Testis (tissue), 2 donors: ENCODE measurements at regions not wholly inside any gene's neighbourhood (a gene's known extent, or its start where the extent isn't known, plus 50 kb on each side); places are given as distances from the start of the nearest gene placed in this dataset.

Source experiments
- DNase-seq: peaks from one replicate; pipeline ENCODE4 v3.0.0-alpha.2; 2019
- H3K27ac ChIP-seq, 2 donors: fragments of 200-600 bp; sonication (generic); one replicate each; pipeline ENCODE4 v1.5.1; 2019
- H3K27me3 ChIP-seq: fragments of 200-600 bp; sonication (generic); one replicate; pipeline ENCODE4 v1.5.1; 2019
- H3K36me3 ChIP-seq: fragments of 200-600 bp; sonication (generic); one replicate; pipeline ENCODE4 v1.5.1; 2017; ENCODE audit warnings: low read depth; ENCODE audit errors: missing control alignments
- H3K4me1 ChIP-seq: fragments of 200-600 bp; sonication (generic); one replicate; pipeline ENCODE4 v1.5.1; 2019
- H3K4me3 ChIP-seq, 2 donors: fragments of 200-600 bp; sonication (generic); one replicate each; pipeline ENCODE4 v1.5.1; 2017 to 2019
- H3K9me3 ChIP-seq: fragments of 200-600 bp; sonication (generic); one replicate; pipeline ENCODE4 v1.5.1; 2017
- CTCF ChIP-seq, 3 experiments: fragments of 450-650 bp in 2 of 3; fragments of 200-600 bp in 1 of 3; sonication (generic) in 1 of 3; IDR thresholded peaks; one replicate each; pipeline ENCODE4 v1.5.1; 2016 to 2019; ENCODE audit warnings: antibody characterized with exemption in 3 of 3, mild to moderate bottlenecking in 2 of 3, moderate library complexity in 1 of 3
- POLR2A ChIP-seq: fragments of 450-650 bp; IDR thresholded peaks from one replicate; pipeline ENCODE4 v1.6.1; 2017; ENCODE audit warnings: antibody characterized with exemption, mild to moderate bottlenecking, moderate library complexity
- WGBS, 2 donors: methylation state at CpG; one replicate each; pipeline ENCODE4 v1.1.5; 2018; 5-methylcytosine and 5-hydroxymethylcytosine counted together
- intact Hi-C: fragments of 100-400 bp; cut with DNase I; formaldehyde crosslinking; loops from one replicate; pipeline ENCODE4 v1.15.1; 2023; ENCODE audit warnings: low total_unique reads

- H3K4me1 ChIP-seq, result no peaks in the 10 kb centered on the region
- intact Hi-C loops, result no loop called here
Observed at GRCh38 chr5:103409013-103409670, 150.6 kb downstream of the MACIR start.

DNA sequence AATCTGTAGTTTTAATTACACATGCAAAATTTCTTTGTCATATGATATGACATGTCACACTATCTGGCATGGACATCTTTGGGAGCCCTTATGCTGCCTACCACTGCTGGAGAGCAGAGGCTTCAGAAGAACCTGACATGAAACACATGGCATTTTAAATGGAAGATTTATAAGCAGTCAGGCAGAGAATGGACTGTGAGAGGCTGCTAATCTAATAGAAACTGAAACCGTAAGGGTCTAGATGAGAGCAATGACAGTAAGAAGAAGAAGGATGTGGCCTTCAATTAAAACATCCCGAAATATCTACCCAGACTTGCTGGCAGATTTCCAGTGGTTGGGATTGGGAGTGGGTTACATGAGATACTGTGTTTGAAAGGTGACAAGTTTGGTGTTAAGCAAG is 149.8 kb downstream of the MACIR start:
- TF ChIP-seq CTCF (IDR thresholded peaks at IDR 0.05), result no peak
- TF ChIP-seq POLR2A, result no peak
- WGBS, 2 donors, result 79 to 80% methylated on average over 2 of the region's 2 CpGs
- Histone ChIP-seq H3K36me3 (no peaks in the 10 kb centered on the region), H3K27me3 (no peaks in the 10 kb centered on the region), H3K9me3 (no peaks in the 10 kb centered on the region), H3K27ac (no peak overlapping the region), H3K4me3 (no peak overlapping the region), H3K4me1 (no peaks in the 10 kb centered on the region)
- intact Hi-C loops, result no loop called here
- no peak for DNase-seq

More at GRCh38 chr5:103409013-103409670, 150.6 kb downstream of the MACIR start:
- no peak overlapping the region for H3K4me3 ChIP-seq
- H3K9me3 ChIP-seq, result no peaks in the 10 kb centered on the region
- no peaks in the 10 kb centered on the region for H3K36me3 ChIP-seq
- H3K27ac ChIP-seq, result no peak overlapping the region
- H3K27me3 ChIP-seq, result no peaks in the 10 kb centered on the region
- TF ChIP-seq CTCF (IDR thresholded peaks at IDR 0.05), result no peak
- TF ChIP-seq POLR2A, result no peak
- no peak for DNase-seq

GRCh38 chr5:103407402-103407801 is 148.8 kb downstream of the MACIR start:
- 88 to 96% methylated on average over 2 of the region's 2 CpGs for WGBS, 2 donors
- Histone ChIP-seq H3K36me3 (no peaks in the 10 kb centered on the region), H3K9me3 (no peaks in the 10 kb centered on the region), H3K27me3 (no peaks in the 10 kb centered on the region), H3K4me1 (no peaks in the 10 kb centered on the region), H3K4me3 (no peak overlapping the region), H3K27ac (no peak overlapping the region)
- TF ChIP-seq CTCF (IDR thresholded peaks at IDR 0.05) (no peak), POLR2A (no peak)
- intact Hi-C loops, result no loop called here
- DNase-seq, result no peak

DNA sequence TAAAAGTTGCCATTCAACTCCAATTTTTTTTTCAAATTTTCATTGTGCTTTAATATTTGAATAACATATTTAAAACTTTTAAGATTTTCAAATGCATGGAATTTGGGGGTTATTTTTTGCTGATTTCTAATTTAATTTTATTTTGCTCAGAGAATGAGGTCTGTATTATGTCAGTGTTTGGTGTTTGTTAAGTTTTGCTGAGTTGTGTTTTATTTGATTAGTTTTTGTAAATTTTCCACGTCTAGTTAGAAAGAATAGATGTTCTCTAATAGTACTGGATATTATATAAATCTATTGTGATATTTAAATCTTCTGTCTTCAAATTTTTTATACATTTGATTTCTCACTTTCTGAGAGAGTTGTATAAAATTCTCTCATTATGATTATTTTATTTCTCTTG is 145.9 kb downstream of the MACIR start:
- no peak for DNase-seq
- 82 to 93% methylated on average over 1 of the region's 1 CpG for WGBS, 2 donors
- intact Hi-C loops, result no loop called here
- Histone ChIP-seq H3K4me3 (no peak overlapping the region), H3K27me3 (no peaks in the 10 kb centered on the region), H3K36me3 (no peaks in the 10 kb centered on the region), H3K9me3 (no peaks in the 10 kb centered on the region), H3K27ac (no peak overlapping the region), H3K4me1 (no peaks in the 10 kb centered on the region)
- TF ChIP-seq CTCF (IDR thresholded peaks at IDR 0.05) (no peak), POLR2A (no peak)

- no peaks in the 10 kb centered on the region for H3K27me3 ChIP-seq
Observed at GRCh38 chr5:103402851-103403250, 144.3 kb downstream of the MACIR start.

More at GRCh38 chr5:103402851-103403250, 144.3 kb downstream of the MACIR start:
- WGBS, 2 donors, result 70 to 74% methylated on average over 4 of the region's 4 CpGs
- Histone ChIP-seq H3K36me3 (no peaks in the 10 kb centered on the region), H3K9me3 (no peaks in the 10 kb centered on the region), H3K27ac (no peak overlapping the region), H3K4me1 (no peaks in the 10 kb centered on the region), H3K4me3 (no peak overlapping the region)
- TF ChIP-seq CTCF (IDR thresholded peaks at IDR 0.05) (no peak), POLR2A (no peak)
- DNase-seq, result no peak
- intact Hi-C loops, result no loop called here
